ENCODE measurements at regions not wholly inside any gene's neighbourhood (a gene's known extent, or its start where the extent isn't known, plus 50 kb on each side); places are given as distances from the start of the nearest gene placed in this dataset.
A peak's percentile ranks its signal among the peaks of the same experiment; 100 is the strongest.

- DNase-seq: no peak
Measured at GRCh38 chr18:53749766-53750165, 474.7 kb downstream of the MBD2 start.

DNA sequence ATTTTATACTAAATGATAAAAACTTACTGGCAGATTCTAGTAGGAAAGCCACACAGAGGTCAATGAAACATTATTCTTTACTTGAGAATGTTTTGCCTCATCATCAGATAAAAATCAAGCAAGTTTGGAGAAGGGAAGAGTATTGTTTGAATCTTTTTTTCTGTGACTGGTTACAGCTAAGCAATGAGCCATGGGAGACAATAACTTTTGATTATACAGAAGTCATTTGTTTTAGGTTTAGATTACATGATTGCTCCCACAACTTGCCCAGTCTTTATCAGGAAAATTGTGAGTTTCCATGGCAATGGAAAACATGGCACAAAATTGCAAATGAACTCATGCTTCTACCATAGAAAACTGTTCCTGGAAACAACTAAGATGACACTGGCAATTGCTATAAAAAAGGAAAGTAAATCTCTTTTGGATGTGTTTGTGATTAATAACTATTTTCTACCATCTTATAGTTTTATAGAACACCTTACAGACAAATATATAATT is 476.8 kb downstream of the MBD2 start:
- no peak for DNase-seq

- no peak for DNase-seq
Measured at GRCh38 chr18:53747210-53747609, 477.3 kb downstream of the MBD2 start.

- DNase-seq: no peak
Measured at GRCh38 chr18:53745986-53746385, 478.5 kb downstream of the MBD2 start.

GRCh38 chr18:53745224-53745967 is 479.1 kb downstream of the MBD2 start:
- DNase-seq: no peak

GRCh38 chr18:53739700-53740099 is 484.8 kb downstream of the MBD2 start:
- DNase-seq: no peak

- no peak for DNase-seq
Measured at GRCh38 chr18:53735526-53735925, 488.9 kb downstream of the MBD2 start.

DNA sequence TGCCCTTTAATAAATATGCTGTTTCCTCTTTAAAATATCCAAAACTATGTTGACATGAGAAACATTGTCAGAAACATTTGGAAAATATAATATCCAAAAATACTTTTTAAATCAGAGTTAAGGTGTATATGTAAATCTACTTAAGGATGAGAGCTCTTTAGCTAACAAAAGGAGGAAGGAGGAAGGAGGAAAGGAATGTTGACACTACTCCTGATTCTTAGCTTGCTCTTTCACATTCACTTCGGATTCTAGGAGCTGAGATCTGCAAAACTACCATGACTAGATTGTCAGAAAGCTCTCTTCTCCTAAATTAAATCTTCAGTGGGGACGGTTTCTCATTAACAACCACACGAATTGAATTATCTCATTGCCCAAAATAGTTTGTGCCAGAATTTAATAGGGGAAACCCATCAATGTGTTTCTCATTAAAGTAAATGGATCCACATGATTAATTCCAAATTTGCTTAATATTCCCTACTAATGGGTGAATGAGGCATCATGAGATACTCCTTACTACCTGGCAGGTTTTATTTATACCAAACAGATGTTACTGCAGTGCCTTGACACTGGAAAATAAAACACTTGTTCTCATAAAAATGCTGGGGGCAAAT is 509.1 kb downstream of the MBD2 start:
- DNase-seq: no peak

DNA sequence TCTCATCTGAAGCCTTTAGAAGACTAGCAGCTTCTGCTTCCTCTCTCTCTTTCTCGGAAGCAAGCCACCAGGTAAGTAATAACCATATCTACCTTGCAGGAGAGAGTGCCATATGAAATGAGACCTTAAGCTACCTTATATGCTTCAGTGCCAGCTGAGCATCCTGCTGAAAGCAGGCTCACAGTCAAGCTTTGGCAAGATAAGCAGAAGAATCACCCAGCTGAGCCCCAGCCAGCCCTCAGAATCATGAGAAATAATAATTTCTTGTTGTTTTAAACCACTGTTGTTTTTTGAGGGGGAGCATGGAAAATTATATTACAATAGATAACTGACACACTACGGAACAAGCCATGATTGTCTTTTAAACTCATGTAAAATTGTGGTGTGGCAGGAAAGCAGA is 514.4 kb downstream of the MBD2 start:
- DNase-seq: no peak

GRCh38 chr18:53702480-53702879 is 522.0 kb downstream of the MBD2 start:
- DNase-seq: no peak

GRCh38 chr18:53701697-53702096 is 522.8 kb downstream of the MBD2 start:
- DNase-seq: no peak

GRCh38 chr18:53698907-53699306 is 525.6 kb downstream of the MBD2 start:
- peak; percentile 2 for DNase-seq

DNA sequence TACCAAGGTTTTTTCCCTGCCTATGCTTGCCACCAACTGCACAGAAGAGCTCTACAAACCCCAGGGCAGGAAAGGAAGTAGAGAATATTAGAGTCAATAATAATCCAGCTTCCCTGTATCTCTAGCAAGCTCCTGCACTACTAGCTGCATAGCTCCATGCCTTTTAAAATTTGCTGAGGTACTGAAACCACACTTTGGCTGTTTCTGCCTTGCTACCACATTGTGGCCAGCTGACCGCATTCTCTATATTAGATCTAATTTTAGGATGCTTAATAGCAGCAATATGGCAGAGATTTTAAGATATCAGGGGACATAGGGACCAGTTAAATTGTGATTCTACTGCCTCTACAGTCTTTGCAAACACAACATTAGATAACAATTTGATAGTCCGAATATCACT is 534.6 kb downstream of the MBD2 start:
- DNase-seq: no peak

- no peak for DNase-seq
Measured at GRCh38 chr18:53686965-53687364, 537.5 kb downstream of the MBD2 start.

DNA sequence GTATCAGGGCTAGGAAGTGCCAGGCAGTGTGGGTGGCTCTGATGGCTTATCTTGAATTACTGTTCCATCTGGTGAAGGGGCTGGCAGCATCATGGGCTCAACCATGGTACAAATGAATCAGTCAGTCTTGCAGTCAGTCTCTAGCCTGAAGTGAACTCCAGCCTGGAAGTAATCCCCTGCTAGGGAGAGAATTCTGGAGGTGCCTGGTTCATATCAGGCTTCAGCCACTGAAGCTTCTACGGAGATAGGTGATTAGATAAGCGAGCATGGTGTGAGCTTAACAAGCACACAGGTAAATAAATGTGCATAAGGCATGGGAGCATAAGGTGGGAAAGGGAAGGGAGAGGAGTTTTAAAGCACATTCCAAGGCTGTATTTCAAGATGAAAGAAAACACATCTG is 541.7 kb downstream of the MBD2 start:
- DNase-seq: no peak

DNA sequence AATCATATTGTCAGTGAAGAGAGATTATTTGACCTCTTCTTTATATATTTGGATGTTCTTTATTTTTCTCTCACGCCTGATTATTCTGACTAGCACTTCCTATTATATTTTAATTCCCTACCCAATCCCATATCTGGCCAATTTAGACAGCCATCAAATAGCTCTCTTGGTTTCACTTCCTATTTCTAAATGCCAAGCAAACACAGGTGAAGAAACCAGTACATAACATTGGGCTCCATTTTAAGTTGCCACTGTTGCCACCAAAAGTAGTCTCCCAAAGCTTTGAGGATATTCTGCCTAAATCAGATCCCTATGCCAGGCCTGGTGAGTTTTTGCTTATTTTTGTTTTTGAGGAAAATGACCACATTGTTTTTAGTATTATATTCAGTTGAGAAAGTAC is 547.0 kb downstream of the MBD2 start:
- no peak for DNase-seq

GRCh38 chr18:53665701-53666100 is 558.8 kb downstream of the MBD2 start:
- no peak for DNase-seq

DNA sequence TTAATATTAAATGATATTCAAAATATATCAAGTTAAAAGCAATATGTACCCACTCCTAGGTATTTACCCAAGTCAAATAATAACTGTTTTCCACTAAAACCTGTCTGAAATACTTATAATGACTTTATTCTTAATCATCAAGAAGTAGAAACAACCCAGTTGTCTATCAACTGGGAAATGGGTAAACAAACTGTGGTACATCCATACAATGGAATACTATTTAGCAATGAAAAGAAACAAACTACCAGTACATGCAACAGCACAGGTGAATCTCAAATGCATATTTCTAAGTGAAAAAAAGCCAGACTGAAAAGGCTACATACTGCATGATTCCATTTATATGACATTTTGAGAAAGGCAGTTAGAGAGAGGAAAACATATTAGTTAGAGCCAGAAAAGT is 559.9 kb downstream of the MBD2 start:
- no peak for DNase-seq

DNA sequence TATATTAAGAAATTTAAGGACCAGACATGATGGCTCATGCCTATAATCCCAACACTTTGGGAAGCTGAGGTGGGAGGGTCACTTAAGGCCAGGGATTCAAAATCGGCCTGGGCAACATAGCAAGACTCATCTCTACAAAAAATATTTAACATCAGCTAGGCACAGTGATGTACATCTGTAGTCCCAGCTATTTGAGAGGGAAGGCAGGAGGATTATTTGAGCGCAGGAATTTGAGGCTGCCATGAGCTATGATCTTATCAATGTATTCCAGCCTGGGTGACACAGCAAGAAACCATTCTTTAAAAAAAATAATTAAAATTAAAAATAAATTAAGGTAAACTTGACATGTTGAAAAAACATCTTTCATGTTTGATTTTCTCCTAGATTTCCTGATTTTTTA is 564.2 kb downstream of the MBD2 start:
- DNase-seq: no peak

GRCh38 chr18:53657257-53657656 is 567.2 kb downstream of the MBD2 start:
- DNase-seq: no peak

GRCh38 chr18:53649621-53650020 is 574.8 kb downstream of the MBD2 start:
- DNase-seq: no peak

- DNase-seq: no peak
Measured at GRCh38 chr18:53644799-53645471, 579.5 kb downstream of the MBD2 start.

- DNase-seq: no peak
Measured at GRCh38 chr18:53639687-53640086, 584.8 kb downstream of the MBD2 start.

DNA sequence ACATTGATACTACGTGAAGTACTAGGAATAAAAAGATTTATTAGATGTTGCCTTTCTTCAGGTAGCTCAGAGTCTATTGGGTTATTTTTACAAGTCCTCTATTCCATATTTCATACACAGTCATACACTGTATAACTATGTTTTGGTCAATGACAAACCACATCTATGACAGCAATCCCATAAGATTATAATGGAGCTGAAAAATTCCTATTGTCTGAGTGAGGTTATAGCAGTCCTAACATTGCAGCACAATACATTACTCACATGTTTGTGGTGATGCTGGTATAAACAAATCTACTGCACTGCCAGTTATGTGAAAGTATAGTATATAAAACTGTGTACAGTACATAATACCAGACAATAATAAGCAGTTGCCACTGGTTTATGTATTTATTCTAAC is 595.1 kb downstream of the MBD2 start:
- no peak for DNase-seq

All from activated CD4-positive, alpha-beta T cell treated with anti-CD3 and anti-CD28 coated beads, Interleukin-2, amount 50 U/mL, for 16 hours (primary cell).